ENCODE measurements at regions not wholly inside any gene's neighbourhood (a gene's known extent, or its start where the extent isn't known, plus 50 kb on each side); places are given as distances from the start of the nearest gene placed in this dataset.
A peak's percentile ranks its signal among the peaks of the same experiment; 100 is the strongest.

GRCh38 chr18:71899707-71900472 lies 644.3 kb downstream of the CBLN2 start:
- DNase-seq (ENCODE audit: low spot score), result no peak

- no peak for DNase-seq (ENCODE audit: low spot score)
These were observed 645.0 kb downstream of the CBLN2 start for GRCh38 chr18:71899183-71899582.

- no peak for DNase-seq (ENCODE audit: low spot score)
These were observed 656.6 kb downstream of the CBLN2 start for GRCh38 chr18:71887509-71887908.

- no peak for DNase-seq (ENCODE audit: low spot score)
These were observed 665.9 kb downstream of the CBLN2 start for GRCh38 chr18:71878226-71878625.

GRCh38 chr18:71873695-71874094 lies 670.4 kb downstream of the CBLN2 start:
- DNase-seq (ENCODE audit: low spot score), result no peak

GRCh38 chr18:71865888-71866287 lies 678.3 kb downstream of the CBLN2 start:
- no peak for DNase-seq (ENCODE audit: low spot score)

- no peak for DNase-seq (ENCODE audit: low spot score)
These were observed 693.5 kb downstream of the CBLN2 start for GRCh38 chr18:71850602-71851001.

- no peak for DNase-seq (ENCODE audit: low spot score)
These were observed 694.7 kb downstream of the CBLN2 start for GRCh38 chr18:71849407-71849806.

- DNase-seq (ENCODE audit: low spot score), result no peak
These were observed 697.4 kb downstream of the CBLN2 start for GRCh38 chr18:71846716-71847115.

- no peak for DNase-seq (ENCODE audit: low spot score)
These were observed 699.3 kb downstream of the CBLN2 start for GRCh38 chr18:71844814-71845213.

GRCh38 chr18:71842666-71843065 lies 701.5 kb downstream of the CBLN2 start:
- no peak for DNase-seq (ENCODE audit: low spot score)

- DNase-seq (ENCODE audit: low spot score), result no peak
These were observed 706.6 kb downstream of the CBLN2 start for GRCh38 chr18:71837547-71837946.

GRCh38 chr18:71832946-71833617 lies 711.1 kb downstream of the CBLN2 start:
- peak; percentile 20 for DNase-seq (ENCODE audit: low spot score)

GRCh38 chr18:71831039-71831438 lies 713.1 kb downstream of the CBLN2 start:
- DNase-seq (ENCODE audit: low spot score), result no peak

GRCh38 chr18:71827301-71827700 lies 716.8 kb downstream of the CBLN2 start:
- no peak for DNase-seq (ENCODE audit: low spot score)

GRCh38 chr18:71815305-71815704 lies 728.8 kb downstream of the CBLN2 start:
- no peak for DNase-seq (ENCODE audit: low spot score)

GRCh38 chr18:71809711-71810110 lies 734.4 kb downstream of the CBLN2 start:
- DNase-seq (ENCODE audit: low spot score), result no peak

GRCh38 chr18:71808616-71809015 lies 735.5 kb downstream of the CBLN2 start:
- no peak for DNase-seq (ENCODE audit: low spot score)

- no peak for DNase-seq (ENCODE audit: low spot score)
These were observed 736.6 kb downstream of the CBLN2 start for GRCh38 chr18:71807586-71807985.

- DNase-seq (ENCODE audit: low spot score), result no peak
These were observed 745.0 kb downstream of the CBLN2 start for GRCh38 chr18:71798986-71799673.

GRCh38 chr18:71797554-71797953 lies 746.6 kb downstream of the CBLN2 start:
- DNase-seq (ENCODE audit: low spot score), result no peak

- peak; percentile 16 for DNase-seq (ENCODE audit: low spot score)
These were observed 759.4 kb downstream of the CBLN2 start for GRCh38 chr18:71784777-71785176.

- DNase-seq (ENCODE audit: low spot score), result no peak
These were observed 783.6 kb downstream of the CBLN2 start for GRCh38 chr18:71760541-71760940.

All from iPS-NIHi11 (cell line).